ENCODE measurements at regions not wholly inside any gene's neighbourhood (a gene's known extent, or its start where the extent isn't known, plus 50 kb on each side); places are given as distances from the start of the nearest gene placed in this dataset.

GRCh38 chr2:223399357-223399957, 202.7 kb downstream of the SCG2 start:
- Histone ChIP-seq H3K27ac (ENCODE audit: low read depth in 2 of 2, low read length in 1 of 2) (no peak overlapping the region), H3K4me1 (ENCODE audit: control insufficient read depth in 1 of 2, insufficient read depth in 2 of 2, low read depth in 1 of 2, low read length in 1 of 2) (no peaks in the 10 kb centered on the region), H3K27me3 (ENCODE audit: insufficient read depth) (no peaks in the 10 kb centered on the region), H3K4me3 (ENCODE audit: low read depth in 2 of 2, low read length in 1 of 2) (no peak overlapping the region), H3K36me3 (replicated peaks in 1 of 2; ENCODE audit: control insufficient read depth in 1 of 2, insufficient read depth in 2 of 2, low read length in 1 of 2) (peaks cover 0 to 5% of the 10 kb centered on the region in 2 experiments), H3K4me2 (no peak overlapping the region), H3K79me2 (ENCODE audit: insufficient read depth) (no peaks in the 10 kb centered on the region), H3K9ac (no peak overlapping the region), H3K9me3 (peaks cover 12% of the 10 kb centered on the region; the same call in 1 of the 2 replicates), H2AFZ (ENCODE audit: low read depth) (no peak overlapping the region), H3F3A (replicated peaks; ENCODE audit: insufficient read depth) (no peaks in the 10 kb centered on the region), H3K9me2 (no peaks in the 10 kb centered on the region; the same call in 1 of the 2 replicates), H4K20me1 (ENCODE audit: insufficient read depth) (no peaks in the 10 kb centered on the region)
- 66% methylated on average over 3 of the region's 3 CpGs for WGBS (ENCODE audit: low lambda C conversion rate)
- CTCF ChIA-PET, result no interaction called here
- POLR2A ChIA-PET, result no interaction called here
- no peak for DNase-seq
- TF ChIP-seq REST (IDR thresholded peaks at IDR 0.05; ENCODE audit: low read depth, low read length), result no peak
- no peak for TF ChIP-seq ZBTB33 (IDR thresholded peaks at IDR 0.05; ENCODE audit: borderline replicate concordance, low read depth)
- no peak for TF ChIP-seq GABPA (IDR thresholded peaks at IDR 0.05; ENCODE audit: low read depth)
- no peak for TF ChIP-seq MAX (IDR thresholded peaks at IDR 0.05; ENCODE audit: low read depth)
- no peak for TF ChIP-seq JUND (IDR thresholded peaks at IDR 0.05)
- no peak for TF ChIP-seq IRF3 (IDR thresholded peaks at IDR 0.05; ENCODE audit: low read depth, low read length)
- TF ChIP-seq POLR2AphosphoS5 (IDR thresholded peaks at IDR 0.05; ENCODE audit: low read depth, low read length), result no peak
- no peak for TF ChIP-seq USF1 (IDR thresholded peaks at IDR 0.05; ENCODE audit: borderline replicate concordance, low read depth)

Data from SK-N-SH (cell line).